GM12892 (cell line): ENCODE measurements at regions not wholly inside any gene's neighbourhood (a gene's known extent, or its start where the extent isn't known, plus 50 kb on each side); places are given as distances from the start of the nearest gene placed in this dataset.

Experiments used
- POLR2A ChIP-seq: IDR thresholded peaks from 2 replicates; pipeline ENCODE4 v1.6.1; 2011; ENCODE audit warnings: low read depth, low read length, control low read depth
- TAF1 ChIP-seq: IDR thresholded peaks from 2 replicates; pipeline ENCODE4 v1.6.1; 2011; ENCODE audit warnings: low read depth, mild to moderate bottlenecking, control low read depth, low read length, borderline replicate concordance

DNA sequence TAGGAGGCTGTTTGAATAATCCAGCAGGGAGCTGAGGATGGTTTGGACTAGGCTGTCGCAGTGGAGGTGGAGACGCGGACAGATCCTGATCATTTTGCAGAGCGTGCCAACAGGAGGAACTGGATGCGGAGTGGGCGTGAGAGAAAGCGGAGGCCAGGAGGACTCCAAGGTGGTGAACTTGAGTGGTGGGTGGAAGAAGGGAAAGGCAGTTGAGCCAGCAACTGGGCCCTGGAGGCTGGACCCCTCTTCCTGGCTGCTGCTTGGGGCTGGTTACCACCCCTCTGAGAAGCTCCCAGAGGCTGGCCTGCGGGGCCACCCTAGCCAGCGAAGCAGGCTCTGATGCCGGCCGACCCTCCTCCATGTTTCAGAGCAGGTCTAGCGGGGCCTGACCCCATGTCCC is 56.8 kb upstream of the KCNA1 start:
- no peak for TF ChIP-seq POLR2A
- TF ChIP-seq TAF1: no peak
